GM12892 (cell line): ENCODE measurements at regions not wholly inside any gene's neighbourhood (a gene's known extent, or its start where the extent isn't known, plus 50 kb on each side); places are given as distances from the start of the nearest gene placed in this dataset.
"Not testable (repeated sequence)": the region's sequence is repeated elsewhere in the genome, so short reads cannot be mapped to it uniquely, and the experiment has no call there.

ENCODE experiments used
- POLR2AphosphoS5 ChIP-seq: IDR thresholded peaks from 2 replicates; pipeline ENCODE4 v1.6.1; 2011; ENCODE audit warnings: low read depth, low read length, control low read depth
- TAF1 ChIP-seq: IDR thresholded peaks from 2 replicates; pipeline ENCODE4 v1.6.1; 2011; ENCODE audit warnings: low read depth, mild to moderate bottlenecking, control low read depth, low read length, borderline replicate concordance

DNA sequence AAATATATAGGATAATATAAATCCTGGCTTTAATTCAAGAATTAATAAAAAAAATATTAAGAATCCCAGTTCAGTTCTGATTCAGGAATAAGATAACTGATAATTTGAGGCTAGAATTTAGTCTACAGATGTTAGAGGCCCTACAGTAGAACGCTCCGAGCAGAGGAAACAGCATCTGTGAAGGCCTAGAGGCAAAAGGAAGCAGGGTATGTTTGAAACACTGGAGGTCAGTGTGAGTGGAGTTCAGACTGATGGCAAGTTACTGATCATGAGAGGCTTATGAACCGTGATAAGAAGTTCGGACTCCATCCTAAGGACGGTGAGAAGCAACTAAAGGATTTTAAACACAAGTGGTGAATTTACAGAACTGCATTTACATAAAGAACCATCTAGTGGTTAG is 79.3 kb upstream of the NOTCH2NLA start:
- not testable (repeated sequence) for TF ChIP-seq POLR2AphosphoS5, TAF1
